GM18951 (cell line): ENCODE measurements at regions not wholly inside any gene's neighbourhood (a gene's known extent, or its start where the extent isn't known, plus 50 kb on each side); places are given as distances from the start of the nearest gene placed in this dataset.

Experiments used
- POLR2A ChIP-seq: IDR thresholded peaks from 4 replicates; pipeline ENCODE4 v1.6.1; 2011; ENCODE audit warnings: mild to moderate bottlenecking; ENCODE audit not compliant: insufficient read length, insufficient read depth; ENCODE audit errors: extremely low read depth
- in situ Hi-C: fragments of 300-500 bp; cut with MboI; formaldehyde crosslinking; loops from one replicate; pipeline ENCODE4 v1.12.0; 2022; ENCODE audit warnings: low sequenced_read_pairs, mixed read lengths, inconsistent platforms; ENCODE audit not compliant: unreplicated experiment

DNA sequence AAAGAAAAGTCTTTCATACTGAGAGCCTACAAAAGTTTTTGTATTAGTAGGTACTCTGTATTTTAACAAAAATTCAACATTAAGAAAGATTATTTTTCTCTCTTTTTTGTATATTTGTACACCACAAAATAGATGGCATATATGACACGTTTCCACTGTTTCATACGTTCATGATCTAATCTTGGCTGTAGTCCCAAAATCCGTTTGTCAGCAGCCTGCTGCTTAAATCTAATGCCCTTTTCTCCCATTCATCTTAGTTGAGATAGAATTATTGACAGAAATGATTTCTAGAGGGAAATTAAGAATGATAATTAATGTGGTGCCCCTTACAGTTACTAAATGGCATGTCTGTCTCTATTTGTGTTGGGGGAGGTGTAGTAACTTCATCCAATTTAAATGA, 140.7 kb upstream of the NOVA1 start:
- in situ Hi-C loops, result no loop called here
- TF ChIP-seq POLR2A, result no peak

DNA sequence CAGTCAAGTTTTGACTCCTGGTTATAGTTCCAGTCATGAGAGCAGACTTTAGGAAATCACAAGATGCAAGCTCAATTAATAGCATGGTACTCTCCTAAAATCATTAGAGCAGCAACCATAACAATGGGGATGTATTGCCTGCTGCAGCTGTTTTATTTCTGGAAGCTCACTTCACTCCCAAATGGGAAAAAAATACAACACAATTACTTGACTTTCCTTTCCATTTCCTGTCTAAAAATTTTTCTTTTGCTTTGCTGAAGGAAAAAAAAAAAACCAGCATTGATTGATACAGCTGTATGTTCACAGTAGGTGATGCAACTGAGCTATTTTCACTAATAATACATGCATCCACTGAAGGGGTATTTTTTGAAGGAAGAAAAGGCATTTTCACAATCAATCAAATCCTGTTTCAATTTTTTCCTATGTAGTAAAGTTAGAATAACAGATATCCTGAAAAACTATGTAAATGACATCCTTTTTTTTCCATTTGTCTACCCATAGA, 143.9 kb upstream of the NOVA1 start:
- in situ Hi-C loops, result no loop called here
- no peak for TF ChIP-seq POLR2A

- in situ Hi-C loops, result no loop called here
- TF ChIP-seq POLR2A, result no peak
Measured at GRCh38 chr14:26743284-26743683, 145.5 kb upstream of the NOVA1 start.

DNA sequence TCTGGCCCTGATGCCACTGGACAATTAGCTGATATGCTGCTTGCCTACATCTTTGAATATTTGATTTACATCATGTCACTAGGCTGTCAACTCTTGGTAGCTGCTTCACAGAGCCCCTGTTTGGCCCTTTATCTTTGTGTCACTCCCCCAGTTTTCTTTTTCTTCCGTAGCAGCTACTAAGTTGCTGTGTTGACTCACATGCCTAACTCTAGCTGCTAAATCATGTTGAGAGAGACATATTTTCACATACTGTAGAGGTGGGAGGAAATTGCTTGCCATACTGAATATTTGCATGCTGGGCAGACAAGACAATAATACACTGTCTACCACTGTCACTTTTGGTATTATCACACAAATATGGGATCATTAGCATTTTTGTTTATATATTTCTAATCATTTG, 147.1 kb upstream of the NOVA1 start:
- in situ Hi-C loops, result no loop called here
- TF ChIP-seq POLR2A, result no peak

DNA sequence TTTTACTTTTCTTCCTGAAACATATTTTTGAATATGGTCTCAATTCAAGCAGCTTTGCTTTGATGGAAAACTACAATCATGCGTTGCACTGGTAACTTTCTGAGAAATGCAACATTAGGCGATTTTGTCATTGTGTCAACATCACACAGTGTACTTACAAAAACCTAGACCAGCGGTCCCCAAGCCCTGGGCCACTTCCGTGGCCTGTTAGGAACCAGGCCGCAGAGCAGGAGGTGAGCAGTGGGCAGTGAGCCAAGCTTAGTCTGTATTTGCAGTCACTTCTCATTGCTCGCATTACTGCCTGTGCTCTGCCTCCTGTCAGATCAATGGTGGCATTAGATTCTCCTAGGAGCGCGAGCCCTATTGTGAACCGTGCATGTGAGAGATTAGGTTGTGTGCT, 163.7 kb upstream of the NOVA1 start:
- in situ Hi-C loops, result no loop called here
- no peak for TF ChIP-seq POLR2A

DNA sequence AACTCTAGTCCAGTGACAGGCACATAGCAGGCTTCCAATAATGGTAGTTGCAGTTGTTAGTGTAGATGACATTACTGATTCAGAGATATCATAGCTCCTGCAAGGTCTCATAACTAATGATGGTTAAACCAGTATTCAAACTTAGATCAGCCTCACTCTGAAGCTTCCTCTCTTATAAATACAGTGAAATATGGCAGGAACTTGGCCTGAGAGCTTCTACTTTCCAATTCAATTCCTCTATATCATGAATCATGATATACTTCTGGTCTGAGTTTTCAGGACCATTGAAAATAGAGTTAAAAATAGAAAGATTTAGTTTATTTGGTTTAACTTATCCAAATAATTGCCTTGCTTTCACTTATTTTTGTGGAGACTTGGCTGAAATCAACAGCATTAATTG, 167.5 kb upstream of the NOVA1 start:
- no peak for TF ChIP-seq POLR2A
- in situ Hi-C loops, result no loop called here

- in situ Hi-C loops, result no loop called here
Measured at GRCh38 chr14:26765768-26766520, 168.1 kb upstream of the NOVA1 start.

GRCh38 chr14:26766726-26767125, 168.9 kb upstream of the NOVA1 start:
- TF ChIP-seq POLR2A, result no peak
- in situ Hi-C loops, result no loop called here

More at GRCh38 chr14:26765768-26766520, 168.1 kb upstream of the NOVA1 start:
- no peak for TF ChIP-seq POLR2A

- no peak for TF ChIP-seq POLR2A
- in situ Hi-C loops, result no loop called here
Measured at GRCh38 chr14:26773906-26774593, 176.2 kb upstream of the NOVA1 start.

- in situ Hi-C loops, result no loop called here
- TF ChIP-seq POLR2A, result no peak
Measured at GRCh38 chr14:26775765-26776563, 178.1 kb upstream of the NOVA1 start.

- in situ Hi-C loops, result no loop called here
- TF ChIP-seq POLR2A, result no peak
Measured at GRCh38 chr14:26791117-26791806, 193.4 kb upstream of the NOVA1 start.

GRCh38 chr14:26794731-26795130, 196.9 kb upstream of the NOVA1 start:
- in situ Hi-C loops, result no loop called here
- no peak for TF ChIP-seq POLR2A

- in situ Hi-C loops, result no loop called here
- TF ChIP-seq POLR2A, result no peak
Measured at GRCh38 chr14:26808407-26808806, 210.6 kb upstream of the NOVA1 start.
